ENCODE measurements at regions not wholly inside any gene's neighbourhood (a gene's known extent, or its start where the extent isn't known, plus 50 kb on each side); places are given as distances from the start of the nearest gene placed in this dataset.

DNA sequence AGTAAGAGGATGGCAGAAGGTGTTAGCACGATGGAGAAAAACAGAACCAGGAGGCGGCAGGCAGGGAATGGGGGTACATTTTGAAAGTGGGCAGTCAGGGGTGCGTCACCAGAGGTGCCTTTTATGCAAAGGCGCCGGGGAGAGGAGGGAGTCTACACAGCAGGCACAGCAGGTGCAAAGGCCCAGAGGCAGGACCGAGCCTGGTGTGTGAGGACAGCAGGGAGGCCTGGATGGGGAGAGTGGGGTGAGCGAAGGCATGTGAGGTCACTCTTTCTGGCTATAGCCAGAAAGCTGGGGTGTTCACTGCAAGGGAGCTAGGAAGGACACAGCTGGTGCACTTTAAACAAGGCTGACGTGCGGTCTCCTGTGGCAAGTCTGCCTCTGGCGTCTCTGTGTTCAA is 65.0 kb downstream of the NCOR2 start:
- no peak for DNase-seq
- Histone ChIP-seq H3K27me3 (replicated peaks; ENCODE audit: insufficient read depth, low read length) (no peaks in the 10 kb centered on the region), H3K4me1 (ENCODE audit: low read length) (no peaks in the 10 kb centered on the region), H3K9ac (ENCODE audit: low read length) (no peak overlapping the region), H3K27ac (ENCODE audit: low read length) (no peak overlapping the region), H3K4me2 (ENCODE audit: low read depth, low read length) (no peak overlapping the region), H3K4me3 (ENCODE audit: low read length) (no peak overlapping the region), H3K36me3 (replicated peaks; ENCODE audit: insufficient read depth, low read length) (no peaks in the 10 kb centered on the region), H3K9me3 (replicated peaks; ENCODE audit: insufficient read depth, low read length) (no peaks in the 10 kb centered on the region), H3F3A (ENCODE audit: insufficient read depth, low read length) (no peaks in the 10 kb centered on the region), H3K79me2 (ENCODE audit: low read length) (peaks cover 94% of the 10 kb centered on the region), H3K9me2 (replicated peaks; ENCODE audit: insufficient read depth, low read length) (no peaks in the 10 kb centered on the region), H4K20me1 (ENCODE audit: insufficient read depth, low read length) (0 out of 2 replicates have a peak, but pooled peaks cover 3% of the 10 kb centered on the region), H2AFZ (ENCODE audit: low read length) (no peak overlapping the region)
- TF ChIP-seq CTCF (IDR thresholded peaks at IDR 0.05; ENCODE audit: low read length) (no peak), EZH2phosphoT487 (IDR thresholded peaks at IDR 0.05; ENCODE audit: low read length) (no peak), EZH2 (optimal IDR thresholded peaks at IDR 0.05; ENCODE audit: low read depth, low read length) (no peak)

DNA sequence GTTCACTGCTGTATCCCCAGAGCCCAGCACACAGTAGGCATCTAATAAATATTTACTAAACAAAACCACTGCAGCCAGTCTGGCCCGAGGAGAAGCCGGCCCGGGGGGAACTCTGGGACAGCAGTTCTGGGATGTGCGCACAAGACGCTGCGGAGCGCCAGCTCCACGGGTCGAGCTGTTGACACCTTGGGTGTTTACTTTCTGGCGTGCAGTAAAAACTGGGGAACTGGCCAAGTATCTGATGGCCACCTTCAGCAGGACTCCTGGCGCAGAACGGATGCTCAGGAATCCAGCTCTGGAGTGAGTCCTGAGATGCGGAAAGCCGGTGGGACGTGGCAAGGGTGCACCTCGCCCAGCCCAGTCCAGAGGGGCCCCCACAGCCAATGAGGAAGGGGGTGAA is 65.6 kb downstream of the NCOR2 start:
- TF ChIP-seq EZH2 (optimal IDR thresholded peaks at IDR 0.05; ENCODE audit: low read depth, low read length) (no peak), CTCF (IDR thresholded peaks at IDR 0.05; ENCODE audit: low read length) (no peak), EZH2phosphoT487 (IDR thresholded peaks at IDR 0.05; ENCODE audit: low read length) (no peak)
- Histone ChIP-seq H3K9me2 (replicated peaks; ENCODE audit: insufficient read depth, low read length) (no peaks in the 10 kb centered on the region), H3K9me3 (replicated peaks; ENCODE audit: insufficient read depth, low read length) (no peaks in the 10 kb centered on the region), H3K36me3 (replicated peaks; ENCODE audit: insufficient read depth, low read length) (no peaks in the 10 kb centered on the region), H3K79me2 (ENCODE audit: low read length) (peaks cover 95% of the 10 kb centered on the region), H3K4me2 (ENCODE audit: low read depth, low read length) (no peak overlapping the region), H4K20me1 (ENCODE audit: insufficient read depth, low read length) (0 out of 2 replicates have a peak, but pooled peaks cover 3% of the 10 kb centered on the region), H3K27me3 (replicated peaks; ENCODE audit: insufficient read depth, low read length) (no peaks in the 10 kb centered on the region), H2AFZ (ENCODE audit: low read length) (no peak overlapping the region), H3K4me3 (ENCODE audit: low read length) (no peak overlapping the region), H3K27ac (ENCODE audit: low read length) (no peak overlapping the region), H3K9ac (ENCODE audit: low read length) (no peak overlapping the region), H3F3A (ENCODE audit: insufficient read depth, low read length) (no peaks in the 10 kb centered on the region), H3K4me1 (ENCODE audit: low read length) (no peaks in the 10 kb centered on the region)
- DNase-seq, result no peak

- Histone ChIP-seq H3K9me2 (replicated peaks; ENCODE audit: insufficient read depth, low read length) (no peaks in the 10 kb centered on the region), H3K27me3 (replicated peaks; ENCODE audit: insufficient read depth, low read length) (no peaks in the 10 kb centered on the region), H3K4me2 (ENCODE audit: low read depth, low read length) (no peak overlapping the region), H3K9me3 (replicated peaks; ENCODE audit: insufficient read depth, low read length) (no peaks in the 10 kb centered on the region), H3K79me2 (ENCODE audit: low read length) (peaks cover 95% of the 10 kb centered on the region), H3K36me3 (replicated peaks; ENCODE audit: insufficient read depth, low read length) (no peaks in the 10 kb centered on the region), H3F3A (ENCODE audit: insufficient read depth, low read length) (no peaks in the 10 kb centered on the region), H3K4me3 (ENCODE audit: low read length) (no peak overlapping the region), H3K27ac (ENCODE audit: low read length) (no peak overlapping the region), H3K9ac (ENCODE audit: low read length) (no peak overlapping the region), H4K20me1 (ENCODE audit: insufficient read depth, low read length) (0 out of 2 replicates have a peak, but pooled peaks cover 3% of the 10 kb centered on the region), H2AFZ (ENCODE audit: low read length) (no peak overlapping the region), H3K4me1 (ENCODE audit: low read length) (no peaks in the 10 kb centered on the region)
- no peak for DNase-seq
- TF ChIP-seq EZH2 (optimal IDR thresholded peaks at IDR 0.05; ENCODE audit: low read depth, low read length) (no peak), CTCF (IDR thresholded peaks at IDR 0.05; ENCODE audit: low read length) (no peak), EZH2phosphoT487 (IDR thresholded peaks at IDR 0.05; ENCODE audit: low read length) (no peak)
These were observed 66.3 kb downstream of the NCOR2 start for GRCh38 chr12:124501112-124501561.
